IMR-90 (cell line): ENCODE measurements at regions not wholly inside any gene's neighbourhood (a gene's known extent, or its start where the extent isn't known, plus 50 kb on each side); places are given as distances from the start of the nearest gene placed in this dataset.

Experiments used
- BHLHE40 ChIP-seq: fragments of 150-350 bp; IDR thresholded peaks from 2 replicates; pipeline ENCODE4 v1.6.1; 2016; ENCODE audit warnings: mild to moderate bottlenecking, low read depth, low read length
- FOS ChIP-seq: fragments of 150-350 bp; IDR thresholded peaks from 2 replicates; pipeline ENCODE4 v1.6.1; 2016; ENCODE audit warnings: low read depth, low read length
- MAFK ChIP-seq: IDR thresholded peaks from 2 replicates; pipeline ENCODE4 v1.6.1; 2012; ENCODE audit warnings: low read depth, low read length, improper control_type of control experiment
- POLR2A ChIP-seq: IDR thresholded peaks from 2 replicates; pipeline ENCODE4 v1.6.1; 2012; ENCODE audit warnings: mild to moderate bottlenecking, low read depth, low read length
- RAD21 ChIP-seq: IDR thresholded peaks from 2 replicates; pipeline ENCODE4 v1.6.1; 2012; ENCODE audit warnings: low read length, improper control_type of control experiment
- RFX5 ChIP-seq: IDR thresholded peaks from 2 replicates; pipeline ENCODE4 v1.8.0; 2012; ENCODE audit warnings: low read depth, mild to moderate bottlenecking, low read length, moderate library complexity
- TF ChIP-seq, protein P1 (sequence below): conservative IDR thresholded peaks from 2 replicates; pipeline ENCODE4 v1.5.1; 2012; ENCODE audit warnings: mild to moderate bottlenecking, low read depth, low read length, improper control_type of control experiment

DNA sequence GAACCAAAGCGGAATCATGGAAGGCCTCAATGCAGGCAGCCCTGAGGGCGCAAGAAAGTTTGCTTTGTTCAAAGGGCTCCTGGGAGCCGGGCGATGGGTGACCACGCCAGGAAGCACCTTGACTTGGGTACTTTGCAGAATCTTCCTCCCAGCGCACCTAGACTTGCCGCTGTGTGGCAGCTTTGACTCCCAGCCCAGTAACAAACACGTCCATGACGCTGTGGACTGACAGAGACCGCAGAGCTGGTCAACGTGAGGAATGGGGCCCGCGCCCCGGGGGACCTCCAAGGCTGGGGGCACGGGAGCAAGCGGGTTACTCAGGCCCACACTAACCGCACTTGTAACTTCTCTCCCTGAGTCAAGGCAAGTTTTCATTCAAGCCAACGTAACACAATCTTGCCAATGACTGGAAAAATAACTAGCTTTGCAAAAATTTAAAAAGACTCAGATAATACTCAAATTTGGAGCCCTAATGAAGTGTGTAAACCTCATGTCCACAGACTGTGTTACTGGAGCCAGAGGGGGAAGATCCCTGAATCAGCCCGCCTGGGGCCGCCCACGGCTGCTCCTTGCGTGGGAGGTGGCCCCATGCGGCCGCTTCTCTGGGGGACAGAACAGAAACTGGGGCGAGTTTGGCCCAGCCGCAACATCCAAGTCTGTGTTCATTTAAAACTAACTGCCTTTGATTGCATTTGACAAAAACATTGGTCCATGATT is 130.8 kb downstream of the DNAJB6 start:
- TF ChIP-seq, protein P1, sequence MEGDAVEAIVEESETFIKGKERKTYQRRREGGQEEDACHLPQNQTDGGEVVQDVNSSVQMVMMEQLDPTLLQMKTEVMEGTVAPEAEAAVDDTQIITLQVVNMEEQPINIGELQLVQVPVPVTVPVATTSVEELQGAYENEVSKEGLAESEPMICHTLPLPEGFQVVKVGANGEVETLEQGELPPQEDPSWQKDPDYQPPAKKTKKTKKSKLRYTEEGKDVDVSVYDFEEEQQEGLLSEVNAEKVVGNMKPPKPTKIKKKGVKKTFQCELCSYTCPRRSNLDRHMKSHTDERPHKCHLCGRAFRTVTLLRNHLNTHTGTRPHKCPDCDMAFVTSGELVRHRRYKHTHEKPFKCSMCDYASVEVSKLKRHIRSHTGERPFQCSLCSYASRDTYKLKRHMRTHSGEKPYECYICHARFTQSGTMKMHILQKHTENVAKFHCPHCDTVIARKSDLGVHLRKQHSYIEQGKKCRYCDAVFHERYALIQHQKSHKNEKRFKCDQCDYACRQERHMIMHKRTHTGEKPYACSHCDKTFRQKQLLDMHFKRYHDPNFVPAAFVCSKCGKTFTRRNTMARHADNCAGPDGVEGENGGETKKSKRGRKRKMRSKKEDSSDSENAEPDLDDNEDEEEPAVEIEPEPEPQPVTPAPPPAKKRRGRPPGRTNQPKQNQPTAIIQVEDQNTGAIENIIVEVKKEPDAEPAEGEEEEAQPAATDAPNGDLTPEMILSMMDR: no peak
- no peak for TF ChIP-seq POLR2A
- no peak for TF ChIP-seq MAFK
- no peak for TF ChIP-seq RAD21
- no peak for TF ChIP-seq BHLHE40
- TF ChIP-seq RFX5: no peak
- TF ChIP-seq FOS: no peak
